ENCODE measurements at regions not wholly inside any gene's neighbourhood (a gene's known extent, or its start where the extent isn't known, plus 50 kb on each side); places are given as distances from the start of the nearest gene placed in this dataset.
A peak's percentile ranks its signal among the peaks of the same experiment; 100 is the strongest.

- H3K27me3 Mint-ChIP-seq = no peaks in the 10 kb centered on the region
- H3K4me3 Mint-ChIP-seq = no peak overlapping the region
- H3K36me3 Mint-ChIP-seq = peaks cover 3% of the 10 kb centered on the region
- H3K27ac Mint-ChIP-seq = no peak overlapping the region
- H3K4me1 Mint-ChIP-seq (ENCODE audit: unreplicated experiment) = no peaks in the 10 kb centered on the region
- H3K9me3 Mint-ChIP-seq = peaks cover 8% of the 10 kb centered on the region
- no peak for DNase-seq (ENCODE audit: extremely low spot score, unreplicated experiment)
- TF ChIP-seq CTCF (conservative IDR thresholded peaks at IDR 0.05) = no peak
Observed at GRCh38 chr15:93506646-93507045, 417.6 kb upstream of the RGMA start.

- DNase-seq (ENCODE audit: extremely low spot score, unreplicated experiment) = no peak
- no peak overlapping the region for H3K4me3 Mint-ChIP-seq
- TF ChIP-seq CTCF (conservative IDR thresholded peaks at IDR 0.05) = no peak
- H3K27ac Mint-ChIP-seq = no peak overlapping the region
- no peaks in the 10 kb centered on the region for H3K27me3 Mint-ChIP-seq
- H3K36me3 Mint-ChIP-seq = peaks cover 3% of the 10 kb centered on the region
- H3K9me3 Mint-ChIP-seq = peaks cover 8% of the 10 kb centered on the region
- H3K4me1 Mint-ChIP-seq (ENCODE audit: unreplicated experiment) = no peaks in the 10 kb centered on the region
Observed at GRCh38 chr15:93505506-93505905, 416.5 kb upstream of the RGMA start.

- H3K9me3 Mint-ChIP-seq = peaks cover 8% of the 10 kb centered on the region
- no peak overlapping the region for H3K4me3 Mint-ChIP-seq
- peak overlapping the region; percentile 37 for H3K27ac Mint-ChIP-seq
- no peaks in the 10 kb centered on the region for H3K27me3 Mint-ChIP-seq
- TF ChIP-seq CTCF (conservative IDR thresholded peaks at IDR 0.05) = no peak
- H3K4me1 Mint-ChIP-seq (ENCODE audit: unreplicated experiment) = no peaks in the 10 kb centered on the region
- H3K36me3 Mint-ChIP-seq = peaks cover 3% of the 10 kb centered on the region
- DNase-seq (ENCODE audit: extremely low spot score, unreplicated experiment) = no peak
Observed at GRCh38 chr15:93501946-93502345, 412.9 kb upstream of the RGMA start.

- Mint-ChIP-seq H3K9me3 (peaks cover 7% of the 10 kb centered on the region), H3K36me3 (peaks cover 3% of the 10 kb centered on the region), H3K27ac (no peak overlapping the region), H3K4me1 (ENCODE audit: unreplicated experiment) (peaks cover 5% of the 10 kb centered on the region), H3K4me3 (no peak overlapping the region), H3K27me3 (no peaks in the 10 kb centered on the region)
- DNase-seq (ENCODE audit: extremely low spot score, unreplicated experiment) = no peak
- no peak for TF ChIP-seq CTCF (conservative IDR thresholded peaks at IDR 0.05)
Observed at GRCh38 chr15:93500155-93500554, 411.1 kb upstream of the RGMA start.

- Mint-ChIP-seq H3K36me3 (peaks cover 3% of the 10 kb centered on the region), H3K27ac (no peak overlapping the region), H3K4me3 (no peak overlapping the region), H3K27me3 (no peaks in the 10 kb centered on the region), H3K4me1 (ENCODE audit: unreplicated experiment) (peaks cover 13% of the 10 kb centered on the region), H3K9me3 (peaks cover 4% of the 10 kb centered on the region)
- DNase-seq (ENCODE audit: extremely low spot score, unreplicated experiment) = no peak
- TF ChIP-seq CTCF (conservative IDR thresholded peaks at IDR 0.05) = no peak
Observed at GRCh38 chr15:93497291-93497690, 408.3 kb upstream of the RGMA start.

GRCh38 chr15:93496888-93497287 lies 407.9 kb upstream of the RGMA start:
- H3K9me3 Mint-ChIP-seq = no peaks in the 10 kb centered on the region
- no peak for DNase-seq (ENCODE audit: extremely low spot score, unreplicated experiment)
- no peaks in the 10 kb centered on the region for H3K27me3 Mint-ChIP-seq
- H3K27ac Mint-ChIP-seq = no peak overlapping the region
- no peak overlapping the region for H3K4me3 Mint-ChIP-seq
- H3K36me3 Mint-ChIP-seq = peaks cover 3% of the 10 kb centered on the region
- no peak for TF ChIP-seq CTCF (conservative IDR thresholded peaks at IDR 0.05)
- peaks cover 13% of the 10 kb centered on the region for H3K4me1 Mint-ChIP-seq (ENCODE audit: unreplicated experiment)
